NT2/D1 (cell line): ENCODE measurements at regions not wholly inside any gene's neighbourhood (a gene's known extent, or its start where the extent isn't known, plus 50 kb on each side); places are given as distances from the start of the nearest gene placed in this dataset.

Experiments used
- DNase-seq: peaks from one replicate; pipeline ENCODE4 v3.0.0-alpha.2; 2011; ENCODE audit warnings: low read depth, low spot score
- H3K27me3 ChIP-seq: 2 replicates; pipeline ENCODE4 v1.6.0; 2011; ENCODE audit warnings: mild to moderate bottlenecking; ENCODE audit not compliant: insufficient read length, insufficient read depth
- H3K36me3 ChIP-seq: 2 replicates; pipeline ENCODE4 v1.6.1; 2011; ENCODE audit warnings: mild to moderate bottlenecking, low read length, mixed read lengths; ENCODE audit not compliant: insufficient read depth, insufficient read length
- H3K4me1 ChIP-seq: 2 replicates; pipeline ENCODE4 v1.5.1; 2011; ENCODE audit not compliant: insufficient read depth, insufficient read length
- H3K4me3 ChIP-seq: 2 replicates; pipeline ENCODE4 v1.5.1; 2011; ENCODE audit warnings: low read depth; ENCODE audit not compliant: insufficient read length
- H3K9ac ChIP-seq: 2 replicates; pipeline ENCODE4 v1.6.0; 2011; ENCODE audit warnings: low read depth; ENCODE audit not compliant: insufficient read length
- H3K9me3 ChIP-seq: 2 replicates; pipeline ENCODE4 v1.5.1; 2011; ENCODE audit warnings: mild to moderate bottlenecking, low read length; ENCODE audit not compliant: insufficient read depth
- SUZ12 ChIP-seq: IDR thresholded peaks from 2 replicates; pipeline ENCODE4 v1.6.1; 2011; ENCODE audit not compliant: insufficient read length, insufficient read depth; ENCODE audit errors: extremely low read depth
- YY1 ChIP-seq: IDR thresholded peaks from 2 replicates; pipeline ENCODE4 v1.6.1; 2011; ENCODE audit not compliant: insufficient read length, insufficient read depth
- ZNF274 ChIP-seq: IDR thresholded peaks from 2 replicates; pipeline ENCODE4 v1.6.1; 2011; ENCODE audit warnings: mild to moderate bottlenecking, low read depth, low read length

DNA sequence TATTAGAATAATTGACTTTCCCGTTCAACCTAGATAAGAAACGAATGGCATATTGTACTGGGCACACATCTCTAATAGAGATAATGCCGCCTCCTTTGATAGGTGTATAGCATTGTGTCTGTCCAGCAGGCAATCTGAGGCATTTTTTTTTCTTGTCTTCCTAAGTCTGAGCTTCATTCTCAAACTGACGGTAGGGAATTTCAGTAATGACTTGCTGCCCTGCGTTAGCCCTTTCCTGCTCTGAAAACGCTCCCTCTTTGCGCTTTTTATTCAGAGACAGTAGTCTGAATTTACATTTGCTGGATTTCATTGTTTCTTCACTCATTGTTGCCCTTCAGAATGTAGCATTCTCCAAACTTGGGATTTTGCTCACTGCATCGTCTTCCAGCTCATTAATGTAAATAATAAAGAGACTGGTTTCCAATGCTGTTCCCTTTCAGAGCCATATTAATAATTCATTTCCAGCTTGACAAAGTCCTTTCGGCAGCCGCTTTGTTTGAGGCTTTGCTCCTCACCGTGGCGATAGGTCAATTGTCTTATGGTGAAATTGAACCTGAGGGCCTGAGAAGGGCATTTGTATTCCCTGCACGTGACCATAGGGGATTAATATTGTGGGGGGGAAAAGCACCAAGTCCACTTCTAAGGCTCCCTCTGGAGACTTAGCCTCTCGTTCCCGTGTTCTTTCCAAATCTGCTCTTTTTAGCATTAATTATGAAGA lies 412.1 kb downstream of the SMARCA1 start:
- H3K4me1 ChIP-seq: no peaks in the 10 kb centered on the region
- H3K9me3 ChIP-seq: no peaks in the 10 kb centered on the region
- TF ChIP-seq SUZ12 (no peak), YY1 (no peak), ZNF274 (no peak)
- no peaks in the 10 kb centered on the region for H3K36me3 ChIP-seq
- no peak overlapping the region for H3K9ac ChIP-seq
- DNase-seq: no peak
- no peak overlapping the region for H3K4me3 ChIP-seq
- H3K27me3 ChIP-seq: no peaks in the 10 kb centered on the region

DNA sequence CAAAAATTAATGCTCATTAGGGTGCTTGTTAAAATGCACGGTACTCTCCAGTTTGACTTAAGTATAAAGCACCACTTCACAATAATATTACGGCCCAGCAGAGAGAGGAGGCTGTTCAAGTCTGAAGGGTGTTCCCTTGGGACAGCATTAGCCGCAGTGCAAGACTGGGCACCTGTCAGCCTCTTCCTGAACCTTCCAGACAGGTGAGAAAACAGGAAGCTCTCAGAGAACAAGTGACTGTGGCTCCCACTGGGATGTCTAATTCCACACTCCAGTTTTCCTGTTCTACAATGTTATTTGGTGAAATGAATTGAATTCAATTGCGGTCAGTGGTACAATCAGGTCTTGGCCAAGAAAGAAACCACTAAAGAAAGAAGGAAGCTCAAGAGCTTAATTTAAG lies 414.4 kb downstream of the SMARCA1 start:
- H3K27me3 ChIP-seq: no peaks in the 10 kb centered on the region
- no peaks in the 10 kb centered on the region for H3K4me1 ChIP-seq
- DNase-seq: no peak
- H3K36me3 ChIP-seq: no peaks in the 10 kb centered on the region
- H3K9me3 ChIP-seq: no peaks in the 10 kb centered on the region
- H3K9ac ChIP-seq: no peak overlapping the region
- no peak overlapping the region for H3K4me3 ChIP-seq
- TF ChIP-seq YY1 (no peak), SUZ12 (no peak), ZNF274 (no peak)

DNA sequence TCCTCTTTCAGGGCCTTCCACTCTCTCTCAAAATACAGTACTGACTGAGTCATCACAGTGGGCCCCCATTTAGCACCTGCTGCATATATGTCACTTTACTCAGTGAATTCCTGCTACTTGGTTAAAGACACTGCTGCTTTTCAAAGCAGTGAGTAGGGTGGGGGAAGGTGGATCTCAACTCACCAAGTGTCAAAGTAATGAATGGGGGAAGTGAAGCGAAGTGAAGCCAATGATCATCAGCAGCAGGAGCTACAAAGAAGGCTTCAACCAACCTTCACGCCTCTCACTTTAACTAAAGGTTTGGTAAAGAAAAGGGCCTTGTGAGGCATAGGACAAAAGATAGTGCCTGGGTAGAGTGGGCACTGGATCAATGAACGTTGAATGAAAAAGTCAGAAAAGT lies 424.1 kb downstream of the SMARCA1 start:
- H3K27me3 ChIP-seq: no peaks in the 10 kb centered on the region
- H3K4me1 ChIP-seq: no peaks in the 10 kb centered on the region
- H3K9me3 ChIP-seq: no peaks in the 10 kb centered on the region
- no peaks in the 10 kb centered on the region for H3K36me3 ChIP-seq
- no peak overlapping the region for H3K9ac ChIP-seq
- no peak for DNase-seq
- H3K4me3 ChIP-seq: no peak overlapping the region
- TF ChIP-seq YY1 (no peak), SUZ12 (no peak)

DNA sequence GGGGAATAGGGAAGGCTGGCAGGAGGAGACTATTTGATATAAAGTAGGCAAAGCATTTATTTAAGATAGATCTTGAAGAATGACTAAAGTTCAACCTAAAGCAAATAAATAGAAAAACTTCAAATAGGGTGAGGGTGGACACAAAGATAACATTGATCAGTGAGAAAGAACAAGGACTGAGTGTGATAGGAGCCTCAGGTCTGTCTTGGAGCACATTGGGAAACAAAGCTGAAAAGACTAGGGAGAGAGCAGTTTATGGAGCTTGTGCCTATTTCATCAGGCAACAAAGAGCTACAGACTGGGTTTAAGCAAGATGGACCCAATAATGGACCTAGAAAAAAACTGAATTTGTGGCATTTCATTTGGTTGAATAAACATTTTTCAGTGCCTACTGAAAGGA lies 425.6 kb downstream of the SMARCA1 start:
- Histone ChIP-seq H3K4me1 (no peaks in the 10 kb centered on the region), H3K9ac (no peak overlapping the region), H3K27me3 (no peaks in the 10 kb centered on the region), H3K9me3 (no peaks in the 10 kb centered on the region), H3K36me3 (no peaks in the 10 kb centered on the region), H3K4me3 (no peak overlapping the region)
- no peak for DNase-seq
- no peak for TF ChIP-seq ZNF274
- TF ChIP-seq YY1: no peak
- TF ChIP-seq SUZ12: no peak

DNA sequence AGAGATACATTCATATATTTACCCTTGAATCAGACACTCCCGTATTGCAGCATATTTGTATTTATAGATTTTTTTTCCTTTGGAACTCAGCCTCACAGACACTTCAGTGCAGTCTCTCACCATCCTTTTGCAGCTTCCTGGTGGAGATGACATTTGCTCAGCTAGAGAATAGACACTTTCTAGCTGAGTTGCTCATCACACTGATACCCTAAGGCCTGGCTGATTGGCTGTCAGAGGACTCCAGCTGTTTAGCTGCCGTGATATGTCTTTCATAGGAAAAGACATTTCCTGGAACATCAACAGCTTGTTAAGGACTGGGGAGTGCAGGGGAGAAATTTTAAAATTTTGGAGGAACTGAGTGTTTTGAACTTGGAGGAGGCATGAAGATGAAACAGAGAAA lies 429.6 kb downstream of the SMARCA1 start:
- no peaks in the 10 kb centered on the region for H3K27me3 ChIP-seq
- H3K4me3 ChIP-seq: no peak overlapping the region
- no peaks in the 10 kb centered on the region for H3K4me1 ChIP-seq
- no peak for DNase-seq
- H3K9me3 ChIP-seq: no peaks in the 10 kb centered on the region
- H3K36me3 ChIP-seq: no peaks in the 10 kb centered on the region
- no peak overlapping the region for H3K9ac ChIP-seq
- no peak for TF ChIP-seq YY1
- no peak for TF ChIP-seq ZNF274
- no peak for TF ChIP-seq SUZ12

DNA sequence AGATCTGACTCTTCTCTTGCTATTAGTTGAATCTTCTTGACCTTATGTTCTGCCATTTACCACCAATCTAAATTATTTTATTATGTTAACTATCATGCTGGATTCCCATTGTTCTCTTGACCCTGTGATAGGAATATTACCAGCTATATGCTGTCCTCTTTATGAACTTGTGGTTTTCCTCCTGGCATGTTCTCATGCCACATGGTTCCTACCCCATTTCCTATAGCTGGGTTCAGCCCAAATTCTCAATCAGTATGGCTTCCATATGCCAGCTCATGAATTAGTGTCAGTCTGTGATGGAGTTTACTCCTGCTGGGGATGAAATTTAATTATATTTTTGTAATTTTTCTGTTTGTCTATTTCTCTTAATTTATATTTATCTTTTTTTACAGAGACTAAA lies 430.5 kb downstream of the SMARCA1 start:
- Histone ChIP-seq H3K9ac (no peak overlapping the region), H3K36me3 (no peaks in the 10 kb centered on the region), H3K27me3 (no peaks in the 10 kb centered on the region), H3K9me3 (no peaks in the 10 kb centered on the region), H3K4me1 (no peaks in the 10 kb centered on the region), H3K4me3 (no peak overlapping the region)
- no peak for DNase-seq
- TF ChIP-seq YY1 (no peak), ZNF274 (no peak), SUZ12 (no peak)

DNA sequence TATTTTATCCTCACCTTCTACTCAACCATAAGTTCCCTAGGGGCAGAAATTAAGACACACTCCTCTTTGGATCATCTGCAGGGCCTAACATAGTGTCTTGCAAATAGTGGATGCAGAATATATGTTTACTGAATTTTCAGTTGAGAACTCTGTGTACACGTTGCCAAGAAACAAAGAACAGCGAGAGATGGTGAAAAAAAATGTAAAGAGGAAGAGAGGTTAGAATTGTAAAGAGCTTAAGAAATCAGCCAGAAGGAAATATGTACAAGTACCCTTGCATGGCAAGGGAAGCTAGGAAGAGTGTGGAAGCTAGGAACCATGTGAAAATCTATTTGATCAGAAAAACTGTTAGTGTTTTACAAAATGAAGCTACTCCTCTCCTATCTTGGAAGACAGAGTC lies 431.0 kb downstream of the SMARCA1 start:
- Histone ChIP-seq H3K4me3 (no peak overlapping the region), H3K9me3 (no peaks in the 10 kb centered on the region), H3K27me3 (no peaks in the 10 kb centered on the region), H3K9ac (no peak overlapping the region), H3K4me1 (no peaks in the 10 kb centered on the region), H3K36me3 (no peaks in the 10 kb centered on the region)
- no peak for TF ChIP-seq YY1
- no peak for TF ChIP-seq ZNF274
- no peak for TF ChIP-seq SUZ12
- no peak for DNase-seq
